HEK293 (cell line): ENCODE measurements at regions not wholly inside any gene's neighbourhood (a gene's known extent, or its start where the extent isn't known, plus 50 kb on each side); places are given as distances from the start of the nearest gene placed in this dataset.

Experiments used
- ZNF184 ChIP-seq: fragments of 450-650 bp; IDR thresholded peaks from 2 replicates; pipeline ENCODE4 v1.5.1; 2018; ENCODE audit warnings: missing biosample characterization, mild to moderate bottlenecking, missing genetic modification characterization
- ZXDB ChIP-seq: fragments of 450-650 bp; formaldehyde crosslinking; IDR thresholded peaks from 2 replicates; pipeline ENCODE4 v1.5.1; 2016; ENCODE audit warnings: missing biosample characterization, missing genetic modification characterization
- TF ChIP-seq, protein P1 (sequence below): fragments of 450-650 bp; formaldehyde crosslinking; IDR thresholded peaks from 2 replicates; pipeline ENCODE4 v1.5.1; 2016; ENCODE audit warnings: missing biosample characterization, missing genetic modification characterization
- TF ChIP-seq, protein P2 (sequence below): fragments of 450-650 bp; formaldehyde crosslinking; IDR thresholded peaks from 2 replicates; pipeline ENCODE4 v1.5.1; 2016; ENCODE audit warnings: missing biosample characterization, missing genetic modification characterization
- TF ChIP-seq, protein P3 (sequence below): fragments of 450-650 bp; formaldehyde crosslinking; optimal IDR thresholded peaks from 2 replicates; pipeline ENCODE3; 2016; ENCODE audit warnings: missing biosample characterization, mild to moderate bottlenecking, missing genetic modification characterization

DNA sequence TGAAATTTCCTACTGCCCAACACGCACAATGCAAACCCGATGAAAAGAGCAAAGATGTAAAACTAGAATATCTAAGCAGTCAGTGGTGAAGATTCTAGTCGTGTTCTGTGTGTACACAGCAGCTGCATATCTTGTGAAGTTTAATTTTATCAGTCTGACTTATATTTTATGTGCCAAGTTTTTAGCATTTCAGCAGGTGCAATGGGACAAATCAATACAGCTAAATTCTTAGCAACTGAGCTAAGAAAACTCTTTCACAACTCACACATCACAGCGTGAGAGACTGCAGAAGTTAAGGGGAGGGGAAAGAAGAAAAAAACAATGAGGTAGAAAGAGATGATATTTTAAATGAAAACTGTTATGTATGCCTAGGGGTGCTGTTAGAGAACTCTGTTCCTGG is 164.9 kb upstream of the NEBL start:
- TF ChIP-seq, protein P1, sequence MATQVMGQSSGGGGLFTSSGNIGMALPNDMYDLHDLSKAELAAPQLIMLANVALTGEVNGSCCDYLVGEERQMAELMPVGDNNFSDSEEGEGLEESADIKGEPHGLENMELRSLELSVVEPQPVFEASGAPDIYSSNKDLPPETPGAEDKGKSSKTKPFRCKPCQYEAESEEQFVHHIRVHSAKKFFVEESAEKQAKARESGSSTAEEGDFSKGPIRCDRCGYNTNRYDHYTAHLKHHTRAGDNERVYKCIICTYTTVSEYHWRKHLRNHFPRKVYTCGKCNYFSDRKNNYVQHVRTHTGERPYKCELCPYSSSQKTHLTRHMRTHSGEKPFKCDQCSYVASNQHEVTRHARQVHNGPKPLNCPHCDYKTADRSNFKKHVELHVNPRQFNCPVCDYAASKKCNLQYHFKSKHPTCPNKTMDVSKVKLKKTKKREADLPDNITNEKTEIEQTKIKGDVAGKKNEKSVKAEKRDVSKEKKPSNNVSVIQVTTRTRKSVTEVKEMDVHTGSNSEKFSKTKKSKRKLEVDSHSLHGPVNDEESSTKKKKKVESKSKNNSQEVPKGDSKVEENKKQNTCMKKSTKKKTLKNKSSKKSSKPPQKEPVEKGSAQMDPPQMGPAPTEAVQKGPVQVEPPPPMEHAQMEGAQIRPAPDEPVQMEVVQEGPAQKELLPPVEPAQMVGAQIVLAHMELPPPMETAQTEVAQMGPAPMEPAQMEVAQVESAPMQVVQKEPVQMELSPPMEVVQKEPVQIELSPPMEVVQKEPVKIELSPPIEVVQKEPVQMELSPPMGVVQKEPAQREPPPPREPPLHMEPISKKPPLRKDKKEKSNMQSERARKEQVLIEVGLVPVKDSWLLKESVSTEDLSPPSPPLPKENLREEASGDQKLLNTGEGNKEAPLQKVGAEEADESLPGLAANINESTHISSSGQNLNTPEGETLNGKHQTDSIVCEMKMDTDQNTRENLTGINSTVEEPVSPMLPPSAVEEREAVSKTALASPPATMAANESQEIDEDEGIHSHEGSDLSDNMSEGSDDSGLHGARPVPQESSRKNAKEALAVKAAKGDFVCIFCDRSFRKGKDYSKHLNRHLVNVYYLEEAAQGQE (tag by site-specific recombination): no peak
- TF ChIP-seq, protein P2, sequence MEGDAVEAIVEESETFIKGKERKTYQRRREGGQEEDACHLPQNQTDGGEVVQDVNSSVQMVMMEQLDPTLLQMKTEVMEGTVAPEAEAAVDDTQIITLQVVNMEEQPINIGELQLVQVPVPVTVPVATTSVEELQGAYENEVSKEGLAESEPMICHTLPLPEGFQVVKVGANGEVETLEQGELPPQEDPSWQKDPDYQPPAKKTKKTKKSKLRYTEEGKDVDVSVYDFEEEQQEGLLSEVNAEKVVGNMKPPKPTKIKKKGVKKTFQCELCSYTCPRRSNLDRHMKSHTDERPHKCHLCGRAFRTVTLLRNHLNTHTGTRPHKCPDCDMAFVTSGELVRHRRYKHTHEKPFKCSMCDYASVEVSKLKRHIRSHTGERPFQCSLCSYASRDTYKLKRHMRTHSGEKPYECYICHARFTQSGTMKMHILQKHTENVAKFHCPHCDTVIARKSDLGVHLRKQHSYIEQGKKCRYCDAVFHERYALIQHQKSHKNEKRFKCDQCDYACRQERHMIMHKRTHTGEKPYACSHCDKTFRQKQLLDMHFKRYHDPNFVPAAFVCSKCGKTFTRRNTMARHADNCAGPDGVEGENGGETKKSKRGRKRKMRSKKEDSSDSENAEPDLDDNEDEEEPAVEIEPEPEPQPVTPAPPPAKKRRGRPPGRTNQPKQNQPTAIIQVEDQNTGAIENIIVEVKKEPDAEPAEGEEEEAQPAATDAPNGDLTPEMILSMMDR (tag by site-specific recombination): no peak
- TF ChIP-seq ZNF184 (no peak), ZXDB (tag by site-specific recombination) (no peak)
- TF ChIP-seq, protein P3, sequence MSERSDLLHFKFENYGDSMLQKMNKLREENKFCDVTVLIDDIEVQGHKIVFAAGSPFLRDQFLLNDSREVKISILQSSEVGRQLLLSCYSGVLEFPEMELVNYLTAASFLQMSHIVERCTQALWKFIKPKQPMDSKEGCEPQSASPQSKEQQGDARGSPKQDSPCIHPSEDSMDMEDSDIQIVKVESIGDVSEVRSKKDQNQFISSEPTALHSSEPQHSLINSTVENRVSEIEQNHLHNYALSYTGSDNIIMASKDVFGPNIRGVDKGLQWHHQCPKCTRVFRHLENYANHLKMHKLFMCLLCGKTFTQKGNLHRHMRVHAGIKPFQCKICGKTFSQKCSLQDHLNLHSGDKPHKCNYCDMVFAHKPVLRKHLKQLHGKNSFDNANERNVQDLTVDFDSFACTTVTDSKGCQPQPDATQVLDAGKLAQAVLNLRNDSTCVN (tag by site-specific recombination): no peak
